ENCODE measurements at regions not wholly inside any gene's neighbourhood (a gene's known extent, or its start where the extent isn't known, plus 50 kb on each side); places are given as distances from the start of the nearest gene placed in this dataset.
A peak's percentile ranks its signal among the peaks of the same experiment; 100 is the strongest.

DNA sequence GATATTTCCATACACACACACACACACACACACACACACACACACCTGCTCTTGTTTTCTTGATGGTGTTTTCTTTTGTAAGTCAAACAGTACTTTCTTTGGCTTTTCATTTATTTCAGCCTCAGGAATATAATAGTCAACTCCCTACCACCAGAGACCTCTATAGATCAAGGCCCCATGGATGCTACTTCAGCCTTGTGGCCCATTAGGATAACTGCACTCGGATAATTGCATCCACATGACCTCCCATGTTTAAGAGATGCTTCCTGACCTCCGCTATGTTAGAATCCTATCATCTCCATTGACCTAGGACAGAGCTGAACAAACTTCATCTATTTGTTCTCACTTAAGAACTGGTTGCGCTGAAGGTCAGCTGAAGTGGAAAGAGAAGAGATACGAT, 1094.0 kb upstream of the B3GALT2 start:
- Histone ChIP-seq H3K4me3 (ENCODE audit: low read depth, low read length) (no peak overlapping the region), H3K27me3 (ENCODE audit: control insufficient read depth, insufficient read depth, low read length) (no peaks in the 10 kb centered on the region), H3K36me3 (ENCODE audit: control insufficient read depth, insufficient read depth, low read length) (no peaks in the 10 kb centered on the region)
- DNase-seq (ENCODE audit: low read depth) (no peak), FAIRE-seq (no peak)
- TF ChIP-seq, protein P1, sequence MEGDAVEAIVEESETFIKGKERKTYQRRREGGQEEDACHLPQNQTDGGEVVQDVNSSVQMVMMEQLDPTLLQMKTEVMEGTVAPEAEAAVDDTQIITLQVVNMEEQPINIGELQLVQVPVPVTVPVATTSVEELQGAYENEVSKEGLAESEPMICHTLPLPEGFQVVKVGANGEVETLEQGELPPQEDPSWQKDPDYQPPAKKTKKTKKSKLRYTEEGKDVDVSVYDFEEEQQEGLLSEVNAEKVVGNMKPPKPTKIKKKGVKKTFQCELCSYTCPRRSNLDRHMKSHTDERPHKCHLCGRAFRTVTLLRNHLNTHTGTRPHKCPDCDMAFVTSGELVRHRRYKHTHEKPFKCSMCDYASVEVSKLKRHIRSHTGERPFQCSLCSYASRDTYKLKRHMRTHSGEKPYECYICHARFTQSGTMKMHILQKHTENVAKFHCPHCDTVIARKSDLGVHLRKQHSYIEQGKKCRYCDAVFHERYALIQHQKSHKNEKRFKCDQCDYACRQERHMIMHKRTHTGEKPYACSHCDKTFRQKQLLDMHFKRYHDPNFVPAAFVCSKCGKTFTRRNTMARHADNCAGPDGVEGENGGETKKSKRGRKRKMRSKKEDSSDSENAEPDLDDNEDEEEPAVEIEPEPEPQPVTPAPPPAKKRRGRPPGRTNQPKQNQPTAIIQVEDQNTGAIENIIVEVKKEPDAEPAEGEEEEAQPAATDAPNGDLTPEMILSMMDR (IDR thresholded peaks at IDR 0.05; ENCODE audit: insufficient read depth, low read length, severe bottlenecking), result no peak

DNA sequence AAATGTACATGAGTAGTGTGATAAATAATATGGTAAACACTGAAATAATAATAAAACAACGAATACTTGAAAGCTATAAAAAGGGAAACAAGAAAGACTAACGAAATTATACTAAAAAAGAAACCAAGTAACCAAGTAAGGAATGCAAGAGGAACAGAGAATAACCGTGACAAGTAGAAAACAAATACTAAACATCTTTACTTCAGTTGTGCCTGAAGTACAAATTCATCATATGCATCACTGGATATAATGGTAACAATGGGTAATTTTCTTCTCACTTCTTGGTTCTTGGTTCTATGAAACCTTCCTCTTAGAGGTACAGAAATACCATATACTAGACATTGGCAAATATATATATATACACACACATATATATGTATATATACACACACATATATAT, 1093.6 kb upstream of the B3GALT2 start:
- DNase-seq (ENCODE audit: low read depth), result no peak
- H3K4me3 ChIP-seq (ENCODE audit: low read depth, low read length), result no peak overlapping the region
- H3K27me3 ChIP-seq (ENCODE audit: control insufficient read depth, insufficient read depth, low read length), result no peaks in the 10 kb centered on the region
- FAIRE-seq, result no peak
- TF ChIP-seq, protein P1 (IDR thresholded peaks at IDR 0.05; ENCODE audit: insufficient read depth, low read length, severe bottlenecking), result no peak
- H3K36me3 ChIP-seq (ENCODE audit: control insufficient read depth, insufficient read depth, low read length), result no peaks in the 10 kb centered on the region

DNA sequence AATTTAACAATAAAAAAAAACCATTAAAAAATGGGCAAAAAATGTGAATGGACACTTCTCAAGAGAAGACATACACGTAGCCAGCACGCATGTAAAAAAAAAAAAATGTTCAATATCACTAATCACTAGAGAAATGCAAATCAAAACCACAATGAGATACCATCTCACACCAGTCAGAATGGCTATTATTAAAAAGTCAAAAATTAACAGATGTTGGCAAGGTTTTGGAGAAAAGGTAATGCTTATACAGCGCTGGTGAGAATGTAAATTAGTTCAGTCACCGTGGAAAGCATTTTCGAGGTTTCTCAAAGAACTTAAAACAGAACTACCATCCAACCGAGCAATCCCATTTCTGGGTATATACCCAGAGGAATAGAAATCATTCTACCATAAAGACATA, 1091.5 kb upstream of the B3GALT2 start:
- H3K4me3 ChIP-seq (ENCODE audit: low read depth, low read length), result no peak overlapping the region
- DNase-seq (ENCODE audit: low read depth), result no peak
- TF ChIP-seq, protein P1 (IDR thresholded peaks at IDR 0.05; ENCODE audit: insufficient read depth, low read length, severe bottlenecking), result no peak
- no peak for FAIRE-seq
- no peaks in the 10 kb centered on the region for H3K36me3 ChIP-seq (ENCODE audit: control insufficient read depth, insufficient read depth, low read length)
- no peaks in the 10 kb centered on the region for H3K27me3 ChIP-seq (ENCODE audit: control insufficient read depth, insufficient read depth, low read length)

DNA sequence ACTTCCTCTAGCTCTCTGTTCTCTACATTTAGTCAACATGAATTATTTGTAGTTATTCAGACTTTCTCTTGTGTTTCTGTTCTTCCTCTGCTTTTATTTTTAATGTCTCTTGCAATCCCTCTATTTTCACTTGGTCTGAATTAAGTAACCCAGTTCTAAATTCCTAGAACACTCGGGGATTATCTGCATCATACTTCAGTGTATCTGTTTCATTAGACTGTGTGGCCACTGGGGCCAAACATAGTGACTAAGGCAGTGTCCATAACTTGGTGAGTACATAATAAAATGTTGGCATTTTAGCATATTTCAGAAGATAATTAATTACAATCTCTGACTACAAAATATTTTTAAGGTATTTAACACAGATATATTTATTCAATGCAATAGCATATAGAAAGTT, 1087.2 kb upstream of the B3GALT2 start:
- no peak for FAIRE-seq
- H3K27me3 ChIP-seq (ENCODE audit: control insufficient read depth, insufficient read depth, low read length), result no peaks in the 10 kb centered on the region
- no peak overlapping the region for H3K4me3 ChIP-seq (ENCODE audit: low read depth, low read length)
- DNase-seq (ENCODE audit: low read depth), result no peak
- TF ChIP-seq, protein P1 (IDR thresholded peaks at IDR 0.05; ENCODE audit: insufficient read depth, low read length, severe bottlenecking), result no peak
- no peaks in the 10 kb centered on the region for H3K36me3 ChIP-seq (ENCODE audit: control insufficient read depth, insufficient read depth, low read length)

DNA sequence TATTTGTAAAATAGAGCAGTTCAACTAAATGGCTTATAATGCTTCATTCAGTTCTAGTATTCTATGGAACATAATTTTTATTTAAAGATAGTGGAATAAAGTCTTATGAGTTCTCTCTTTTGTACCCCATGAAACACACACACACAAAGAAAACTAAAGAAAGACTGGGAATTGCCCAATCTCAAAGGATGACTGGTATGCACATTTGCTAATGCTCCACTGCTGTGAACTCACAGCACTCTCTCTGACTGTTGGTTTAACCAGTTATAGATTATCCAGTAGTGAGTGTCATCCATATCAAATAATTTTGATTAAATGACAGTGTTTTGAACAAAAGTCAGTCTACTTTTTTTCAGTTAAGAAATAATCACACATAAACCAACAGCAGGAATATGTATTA, 1082.4 kb upstream of the B3GALT2 start:
- H3K4me3 ChIP-seq (ENCODE audit: low read depth, low read length), result no peak overlapping the region
- peak; percentile 6 for DNase-seq (ENCODE audit: low read depth)
- H3K36me3 ChIP-seq (ENCODE audit: control insufficient read depth, insufficient read depth, low read length), result no peaks in the 10 kb centered on the region
- FAIRE-seq, result no peak
- TF ChIP-seq, protein P1 (IDR thresholded peaks at IDR 0.05; ENCODE audit: insufficient read depth, low read length, severe bottlenecking), result no peak
- no peaks in the 10 kb centered on the region for H3K27me3 ChIP-seq (ENCODE audit: control insufficient read depth, insufficient read depth, low read length)

DNA sequence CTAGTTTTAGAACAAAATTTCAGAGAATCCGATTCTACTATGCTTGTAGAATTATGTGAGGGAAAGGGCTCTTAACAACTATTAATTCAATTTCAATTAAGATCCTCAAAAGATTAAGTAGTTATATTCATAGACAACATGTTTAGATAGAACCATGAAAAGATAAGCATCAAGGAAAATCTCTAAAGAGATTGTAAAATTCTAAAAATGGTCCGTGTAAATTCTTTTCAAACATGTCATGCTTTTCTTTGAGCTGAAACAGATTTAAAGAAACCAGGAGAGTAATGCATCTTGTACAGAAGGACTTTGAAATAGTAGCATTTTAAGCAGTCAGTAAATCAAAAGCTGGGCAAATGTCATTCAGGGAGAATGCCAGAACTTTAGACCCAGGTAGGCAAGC, 1080.6 kb upstream of the B3GALT2 start:
- TF ChIP-seq, protein P1 (IDR thresholded peaks at IDR 0.05; ENCODE audit: insufficient read depth, low read length, severe bottlenecking), result no peak
- no peak overlapping the region for H3K4me3 ChIP-seq (ENCODE audit: low read depth, low read length)
- FAIRE-seq (no peak), DNase-seq (ENCODE audit: low read depth) (no peak)
- no peaks in the 10 kb centered on the region for H3K36me3 ChIP-seq (ENCODE audit: control insufficient read depth, insufficient read depth, low read length)
- H3K27me3 ChIP-seq (ENCODE audit: control insufficient read depth, insufficient read depth, low read length), result no peaks in the 10 kb centered on the region

All from bronchial epithelial cell (primary cell).